ENCODE measurements at regions not wholly inside any gene's neighbourhood (a gene's known extent, or its start where the extent isn't known, plus 50 kb on each side); places are given as distances from the start of the nearest gene placed in this dataset.
"Not testable (repeated sequence)": the region's sequence is repeated elsewhere in the genome, so short reads cannot be mapped to it uniquely, and the experiment has no call there.

- DNase-seq (ENCODE audit: low read depth in 2 of 2) = not testable (repeated sequence)
Measured at GRCh38 chr21:25155020-25155419, 452.3 kb downstream of the MRPL39 start.

- DNase-seq (ENCODE audit: low read depth in 2 of 2) = no peak
Measured at GRCh38 chr21:25149022-25149421, 458.3 kb downstream of the MRPL39 start.

- DNase-seq (ENCODE audit: low read depth in 2 of 2) = no peak
Measured at GRCh38 chr21:25139414-25139813, 467.9 kb downstream of the MRPL39 start.

- no peak for DNase-seq (ENCODE audit: low read depth in 2 of 2)
Measured at GRCh38 chr21:25133939-25134338, 473.3 kb downstream of the MRPL39 start.

- no peak for DNase-seq (ENCODE audit: low read depth in 2 of 2)
Measured at GRCh38 chr21:25127811-25128210, 479.5 kb downstream of the MRPL39 start.

GRCh38 chr21:25127007-25127406, 480.3 kb downstream of the MRPL39 start:
- no peak for DNase-seq (ENCODE audit: low read depth in 2 of 2)

- DNase-seq (ENCODE audit: low read depth in 2 of 2) = no peak
Measured at GRCh38 chr21:25126564-25126963, 480.7 kb downstream of the MRPL39 start.

GRCh38 chr21:25118648-25119047, 488.6 kb downstream of the MRPL39 start:
- DNase-seq (ENCODE audit: low read depth in 2 of 2) = no peak

GRCh38 chr21:25115021-25115420, 492.3 kb downstream of the MRPL39 start:
- no peak for DNase-seq (ENCODE audit: low read depth in 2 of 2)

- no peak for DNase-seq (ENCODE audit: low read depth in 2 of 2)
Measured at GRCh38 chr21:25107708-25108107, 499.6 kb downstream of the MRPL39 start.

GRCh38 chr21:25103500-25104207, 503.6 kb downstream of the MRPL39 start:
- DNase-seq (ENCODE audit: low read depth in 2 of 2) = no peak

- no peak for DNase-seq (ENCODE audit: low read depth in 2 of 2)
Measured at GRCh38 chr21:25097648-25098047, 509.6 kb downstream of the MRPL39 start.

GRCh38 chr21:25094695-25095094, 512.6 kb downstream of the MRPL39 start:
- DNase-seq (ENCODE audit: low read depth in 2 of 2) = no peak

GRCh38 chr21:25092441-25093011, 514.8 kb downstream of the MRPL39 start:
- no peak for DNase-seq (ENCODE audit: low read depth in 2 of 2)

- no peak for DNase-seq (ENCODE audit: low read depth in 2 of 2)
Measured at GRCh38 chr21:25081096-25081495, 526.2 kb downstream of the MRPL39 start.

- no peak for DNase-seq (ENCODE audit: low read depth in 2 of 2)
Measured at GRCh38 chr21:25080661-25081060, 526.6 kb downstream of the MRPL39 start.

- no peak for DNase-seq (ENCODE audit: low read depth in 2 of 2)
Measured at GRCh38 chr21:25080141-25080540, 527.1 kb downstream of the MRPL39 start.

- DNase-seq (ENCODE audit: low read depth in 2 of 2) = no peak
Measured at GRCh38 chr21:25079053-25079452, 528.2 kb downstream of the MRPL39 start.

- DNase-seq (ENCODE audit: low read depth in 2 of 2) = no peak
Measured at GRCh38 chr21:25062061-25062460, 545.2 kb downstream of the MRPL39 start.

GRCh38 chr21:25054689-25055088, 552.6 kb downstream of the MRPL39 start:
- DNase-seq (ENCODE audit: low read depth in 2 of 2) = no peak

- DNase-seq (ENCODE audit: low read depth in 2 of 2) = no peak
Measured at GRCh38 chr21:25039461-25040380, 567.6 kb downstream of the MRPL39 start.

- DNase-seq (ENCODE audit: low read depth in 2 of 2) = no peak
Measured at GRCh38 chr21:25036775-25037174, 570.5 kb downstream of the MRPL39 start.

GRCh38 chr21:25031750-25032149, 575.5 kb downstream of the MRPL39 start:
- no peak for DNase-seq (ENCODE audit: low read depth in 2 of 2)
